Epithelial cell of proximal tubule (primary cell): ENCODE measurements at regions not wholly inside any gene's neighbourhood (a gene's known extent, or its start where the extent isn't known, plus 50 kb on each side); places are given as distances from the start of the nearest gene placed in this dataset.

Experiments
- DNase-seq: peaks from one replicate; pipeline ENCODE4 v3.0.0-alpha.2; 2011; ENCODE audit warnings: low read depth
- H3K4me3 ChIP-seq: 2 replicates; pipeline ENCODE4 v1.5.1; 2011; ENCODE audit warnings: low read depth, mild to moderate bottlenecking, low read length
- CTCF ChIP-seq: conservative IDR thresholded peaks from 2 replicates; pipeline ENCODE4 v1.5.1; 2012; ENCODE audit warnings: low read depth, mild to moderate bottlenecking, low read length

- TF ChIP-seq CTCF = no peak
- H3K4me3 ChIP-seq = no peak overlapping the region
Measured at GRCh38 chr5:73267766-73268435, 94.9 kb downstream of the TMEM174 start.

GRCh38 chr5:73266925-73267765 is 94.2 kb downstream of the TMEM174 start:
- DNase-seq = no peak
- no peak for TF ChIP-seq CTCF
- no peak overlapping the region for H3K4me3 ChIP-seq

More at GRCh38 chr5:73267766-73268435, 94.9 kb downstream of the TMEM174 start:
- DNase-seq = no peak

- no peak overlapping the region for H3K4me3 ChIP-seq
- no peak for DNase-seq
- TF ChIP-seq CTCF = no peak
Measured at GRCh38 chr5:73266176-73266738, 93.3 kb downstream of the TMEM174 start.

GRCh38 chr5:73265641-73266040 is 92.6 kb downstream of the TMEM174 start:
- TF ChIP-seq CTCF = no peak
- DNase-seq = no peak
- H3K4me3 ChIP-seq = no peak overlapping the region

- DNase-seq = no peak
- no peak for TF ChIP-seq CTCF
- no peak overlapping the region for H3K4me3 ChIP-seq
Measured at GRCh38 chr5:73264631-73265030, 91.6 kb downstream of the TMEM174 start.

GRCh38 chr5:73263001-73263710 is 90.2 kb downstream of the TMEM174 start:
- TF ChIP-seq CTCF = no peak
- H3K4me3 ChIP-seq = no peak overlapping the region
- no peak for DNase-seq
